H1 (cell line): ENCODE measurements at regions not wholly inside any gene's neighbourhood (a gene's known extent, or its start where the extent isn't known, plus 50 kb on each side); places are given as distances from the start of the nearest gene placed in this dataset.

Experiments used
- CTCF ChIA-PET: fragments of 300-600 bp; sonication (Branson Sonifier 250); formaldehyde crosslinking; loops from one replicate; lab custom pipeline; 2021; ENCODE audit not compliant: partially characterized antibody; lab: Charles Lee
- POLR2A ChIA-PET: fragments of 300-600 bp; sonication (Branson Sonifier 250); formaldehyde crosslinking; loops from one replicate; lab custom pipeline; 2021; ENCODE audit warnings: inconsistent platforms; ENCODE audit not compliant: partially characterized antibody; lab: Charles Lee
- DNase-seq, 2 experiments: peaks; one replicate each; pipeline versions ENCODE4 v3.0.0 to v3.0.0-alpha.2; 2010 to 2022; ENCODE audit warnings: low spot score in 2 of 2, low read depth in 1 of 2, mixed read lengths in 1 of 2
- FAIRE-seq: peaks from 2 replicates; lab custom pipeline; 2011; peaks lifted over from hg19 to GRCh38; lab: Jason Lieb, UNC
- H2AFZ ChIP-seq: 2 replicates; pipeline ENCODE4 v1.8.1; 2012; ENCODE audit warnings: low read length, inconsistent platforms
- H2AK5ac ChIP-seq: 2 replicates; pipeline ENCODE4 v1.6.1; 2013; ENCODE audit warnings: low read depth, low read length
- H2BK120ac ChIP-seq: replicated peaks from 2 replicates; pipeline ENCODE3; 2013; ENCODE audit warnings: low read depth, low read length, inconsistent platforms
- H2BK12ac ChIP-seq: 2 replicates; pipeline ENCODE4 v1.6.1; 2013; ENCODE audit warnings: low read depth, low read length
- H2BK15ac ChIP-seq: 2 replicates; pipeline ENCODE4 v1.6.1; 2013; ENCODE audit warnings: low read length
- H2BK20ac ChIP-seq: 2 replicates; pipeline ENCODE4 v1.6.1; 2013; ENCODE audit warnings: low read length
- H2BK5ac ChIP-seq: 2 replicates; pipeline ENCODE4 v1.6.1; 2013; ENCODE audit warnings: low read depth, low read length
- H3K14ac ChIP-seq: 2 replicates; pipeline ENCODE4 v1.6.1; 2013; ENCODE audit warnings: inconsistent platforms; ENCODE audit not compliant: insufficient read length
- H3K18ac ChIP-seq: 2 replicates; pipeline ENCODE4 v1.6.1; 2013; ENCODE audit warnings: low read length; ENCODE audit errors: extremely low read depth
- H3K23ac ChIP-seq: 2 replicates; pipeline ENCODE4 v1.6.1; 2013; ENCODE audit warnings: inconsistent platforms; ENCODE audit not compliant: insufficient read length
- H3K23me2 ChIP-seq: 2 replicates; pipeline ENCODE4 v1.6.1; 2013; ENCODE audit warnings: low read depth, low read length
- H3K27ac ChIP-seq: 2 replicates; pipeline ENCODE4 v1.6.1; 2011; ENCODE audit warnings: low read depth, low read length, inconsistent platforms
- H3K27me3 ChIP-seq, 4 experiments: replicated peaks in 1 of 4; 1 replicate in 1 of 4; 2 replicates in 3 of 4; pipeline versions ENCODE4 v1.6.1 to v1.8.1; 2011 to 2013; ENCODE audit warnings: low read length in 3 of 4, mild to moderate bottlenecking in 3 of 4, inconsistent platforms in 2 of 4, mixed read lengths in 2 of 4, moderate library complexity in 1 of 4; ENCODE audit not compliant: control insufficient read depth in 3 of 4, insufficient read depth in 3 of 4; ENCODE audit errors: extremely low read depth in 1 of 4
- H3K36me3 ChIP-seq, 4 experiments: 2 replicates each; pipeline versions ENCODE4 v1.6.1 to v1.8.1; 2011 to 2013; ENCODE audit warnings: mild to moderate bottlenecking in 4 of 4, low read length in 3 of 4, moderate library complexity in 2 of 4, control low read depth in 1 of 4, inconsistent platforms in 1 of 4; ENCODE audit not compliant: insufficient read depth in 4 of 4, control insufficient read depth in 2 of 4
- H3K4ac ChIP-seq: replicated peaks from 2 replicates; pipeline ENCODE3; 2013; ENCODE audit warnings: low read length, low read depth, mixed read lengths, inconsistent platforms; ENCODE audit not compliant: insufficient read length
- H3K4me1 ChIP-seq, 4 experiments: replicated peaks in 1 of 4; 1 replicate in 1 of 4; 2 replicates in 3 of 4; pipeline versions ENCODE4 v1.6.1 to v1.8.1; 2011 to 2013; ENCODE audit warnings: low read length in 3 of 4, inconsistent platforms in 2 of 4, mixed read lengths in 1 of 4; ENCODE audit not compliant: insufficient read depth in 4 of 4, control insufficient read depth in 3 of 4
- H3K4me2 ChIP-seq, 2 experiments: 2 replicates each; pipeline versions ENCODE4 v1.6.1 to v1.8.1; 2011 to 2013; ENCODE audit warnings: low read depth in 2 of 2, low read length in 2 of 2, control low read depth in 1 of 2, inconsistent platforms in 1 of 2, mild to moderate bottlenecking in 1 of 2; ENCODE audit not compliant: insufficient read depth in 1 of 2
- H3K4me3 ChIP-seq, 4 experiments: fragments of 200-600, 300-600 bp in 1 of 4; sonication (generic), shearing (Covaris generic), sonication (Bioruptor Twin) in 1 of 4; 2 replicates each; pipeline versions ENCODE4 v1.5.1 to v1.8.1; 2011 to 2016; ENCODE audit warnings: low read length in 4 of 4, low read depth in 3 of 4, control low read depth in 2 of 4, inconsistent platforms in 2 of 4, mild to moderate bottlenecking in 2 of 4, mixed read lengths in 1 of 4, moderate library complexity in 1 of 4; ENCODE audit not compliant: insufficient read depth in 2 of 4; ENCODE audit errors: extremely low read depth in 1 of 4
- H3K56ac ChIP-seq: replicated peaks from 2 replicates; pipeline ENCODE3; 2013; ENCODE audit warnings: low read depth, mild to moderate bottlenecking, mixed read lengths, low read length, inconsistent platforms; ENCODE audit not compliant: insufficient read length
- H3K79me1 ChIP-seq: 2 replicates; pipeline ENCODE4 v1.6.1; 2013; ENCODE audit warnings: low read depth, low read length, control low read depth
- H3K79me2 ChIP-seq, 2 experiments: 2 replicates each; pipeline versions ENCODE4 v1.6.1 to v1.8.1; 2012 to 2013; ENCODE audit warnings: low read length in 2 of 2, mild to moderate bottlenecking in 2 of 2, inconsistent platforms in 1 of 2; ENCODE audit not compliant: insufficient read depth in 2 of 2, control insufficient read depth in 1 of 2
- H3K9ac ChIP-seq, 4 experiments: replicated peaks in 1 of 4; 1 replicate in 1 of 4; 2 replicates in 3 of 4; pipeline versions ENCODE4 v1.6.1 to v1.8.1; 2011 to 2013; ENCODE audit warnings: low read depth in 3 of 4, low read length in 3 of 4, control low read depth in 2 of 4, mild to moderate bottlenecking in 2 of 4, moderate library complexity in 2 of 4, inconsistent platforms in 1 of 4; ENCODE audit errors: extremely low read depth in 1 of 4
- H3K9me3 ChIP-seq, 2 experiments: 2 replicates each; pipeline versions ENCODE4 v1.6.1 to v1.8.1; 2012 to 2013; ENCODE audit warnings: mild to moderate bottlenecking in 2 of 2, moderate library complexity in 2 of 2, control low read depth in 1 of 2, inconsistent platforms in 1 of 2, low read depth in 1 of 2, low read length in 1 of 2, mixed read lengths in 1 of 2; ENCODE audit not compliant: insufficient read depth in 2 of 2
- H4K20me1 ChIP-seq, 2 experiments: replicated peaks in 1 of 2; 2 replicates each; pipeline versions ENCODE3 to v1.8.1; 2011 to 2013; ENCODE audit warnings: inconsistent platforms in 2 of 2, low read length in 2 of 2, mild to moderate bottlenecking in 1 of 2; ENCODE audit not compliant: insufficient read depth in 2 of 2, control insufficient read depth in 1 of 2
- H4K5ac ChIP-seq: 2 replicates; pipeline ENCODE4 v1.6.1; 2013; ENCODE audit warnings: low read length, low read depth, mixed read lengths, inconsistent platforms; ENCODE audit not compliant: insufficient read length
- H4K8ac ChIP-seq: 2 replicates; pipeline ENCODE4 v1.8.0; 2013; ENCODE audit warnings: mild to moderate bottlenecking, moderate library complexity, low read length, inconsistent platforms; ENCODE audit not compliant: insufficient read depth; ENCODE audit errors: extremely low read depth
- H4K91ac ChIP-seq: replicated peaks from 2 replicates; pipeline ENCODE3; 2013; ENCODE audit warnings: low read length, mixed read lengths, inconsistent platforms; ENCODE audit not compliant: insufficient read length
- BACH1 ChIP-seq: IDR thresholded peaks from 2 replicates; pipeline ENCODE4 v1.6.1; 2012; ENCODE audit warnings: low read length, improper control_type of control experiment
- BRCA1 ChIP-seq: IDR thresholded peaks from 2 replicates; pipeline ENCODE4 v1.6.1; 2012; ENCODE audit warnings: low read depth, low read length, improper control_type of control experiment
- FOSL1 ChIP-seq: IDR thresholded peaks from 2 replicates; pipeline ENCODE4 v1.6.1; 2011; ENCODE audit warnings: mild to moderate bottlenecking, low read depth, low read length, moderate library complexity; ENCODE audit not compliant: insufficient read depth
- GTF2F1 ChIP-seq: IDR thresholded peaks from 2 replicates; pipeline ENCODE4 v1.6.1; 2012; ENCODE audit warnings: low read depth, low read length, improper control_type of control experiment, borderline replicate concordance
- NRF1 ChIP-seq: IDR thresholded peaks from 2 replicates; pipeline ENCODE4 v1.6.1; 2011; ENCODE audit warnings: mild to moderate bottlenecking, low read depth, low read length, improper control_type of control experiment
- WGBS, 2 experiments: shearing (Covaris generic) in 1 of 2; methylation state at CpG; one replicate each; pipeline versions ENCODE4 v1.1.6 to v1.1.7; 2013 to 2015; ENCODE audit warnings: low lambda C conversion rate in 2 of 2, mixed read lengths in 2 of 2, inconsistent platforms in 1 of 2, low coverage in 1 of 2, missing lambda C conversion rate in 1 of 2; ENCODE audit not compliant: insufficient replicate concordance in 2 of 2, insufficient coverage in 1 of 2, insufficient read length in 1 of 2; ENCODE audit errors: extremely low coverage in 1 of 2, missing lambda C conversion rate in 1 of 2; 5-methylcytosine and 5-hydroxymethylcytosine counted together

- Histone ChIP-seq H3K14ac (no peak overlapping the region), H4K20me1 (no peaks in the 10 kb centered on the region), H2BK20ac (no peak overlapping the region), H2AFZ (no peak overlapping the region), H2BK15ac (no peak overlapping the region), H3K27ac (no peak overlapping the region), H3K4me3 (no peak overlapping the region), H2BK12ac (no peak overlapping the region), H3K23me2 (no peaks in the 10 kb centered on the region), H3K18ac (no peak overlapping the region), H3K4me1 (no peaks in the 10 kb centered on the region), H3K4ac (no peak overlapping the region), H2BK120ac (no peak overlapping the region), H2BK5ac (no peak overlapping the region), H3K9me3 (0 out of 4 replicates have a peak, but pooled peaks cover 0 to 2% of the 10 kb centered on the region in 2 experiments), H3K56ac (no peak overlapping the region), H3K4me2 (no peak overlapping the region), H3K36me3 (no peaks in the 10 kb centered on the region), H3K79me1 (no peaks in the 10 kb centered on the region), H4K8ac (no peak overlapping the region), H3K27me3 (no peaks in the 10 kb centered on the region), H4K5ac (no peak overlapping the region), H3K9ac (no peak overlapping the region), H2AK5ac (no peak overlapping the region), H3K23ac (no peak overlapping the region), H3K79me2 (no peaks in the 10 kb centered on the region), H4K91ac (no peak overlapping the region)
- no peak for DNase-seq
- FAIRE-seq = no peak
- ChIA-PET CTCF (no interaction called here), POLR2A (no interaction called here)
- TF ChIP-seq FOSL1 = no peak
- no peak for TF ChIP-seq BRCA1
- no peak for TF ChIP-seq GTF2F1
- TF ChIP-seq NRF1 = no peak
- no peak for TF ChIP-seq BACH1
- 81% methylated on average over 4 of the region's 4 CpGs; no CpG with 5 or more reads in 1 of the 2 experiments for WGBS, 2 experiments
Measured at GRCh38 chr3:184440151-184440550, 60.3 kb downstream of the CHRD start.
